Occipital lobe (tissue), 1 donor: ENCODE measurements at regions not wholly inside any gene's neighbourhood (a gene's known extent, or its start where the extent isn't known, plus 50 kb on each side); places are given as distances from the start of the nearest gene placed in this dataset.

Source experiments
- DNase-seq: peaks from one replicate; lab custom pipeline; 2025; lab: John Stamatoyannopoulos, UW

DNA sequence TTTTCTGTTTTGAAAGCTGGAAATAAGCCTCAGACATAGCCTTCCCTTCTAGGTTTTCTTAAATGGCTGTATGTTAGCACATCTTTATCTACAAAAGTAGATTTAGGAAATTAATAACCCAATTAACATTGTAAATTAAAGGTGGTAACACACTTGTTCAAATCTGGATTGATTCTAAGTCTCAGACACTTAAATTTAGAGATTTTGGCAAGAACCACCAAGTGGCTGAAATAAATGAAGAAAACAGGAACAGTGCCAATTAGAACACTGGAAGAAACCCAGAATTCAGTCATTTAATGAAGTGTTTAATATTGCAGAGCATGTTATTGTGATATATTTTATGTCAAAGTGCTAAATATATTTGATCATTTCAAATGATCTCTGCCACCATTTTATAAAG is 628.2 kb downstream of the USP25 start:
- no peak for DNase-seq

DNA sequence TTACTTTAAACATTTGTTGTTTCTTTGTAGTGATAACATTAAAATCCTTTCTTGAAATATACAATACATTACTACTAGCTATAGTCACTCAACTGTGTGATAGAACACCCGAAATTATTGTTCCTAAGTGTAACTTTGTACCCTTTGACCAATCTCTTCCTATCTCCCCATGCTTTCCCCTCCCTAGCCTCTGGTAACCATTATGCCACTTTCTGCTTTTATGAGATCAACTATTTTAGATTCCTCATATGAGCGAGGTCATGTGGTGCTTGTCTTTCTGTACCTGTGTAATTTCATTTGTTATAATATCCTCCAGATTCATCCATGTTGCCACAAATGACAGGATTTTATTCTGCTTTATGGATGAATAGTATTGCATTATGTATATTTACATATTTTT is 629.0 kb downstream of the USP25 start:
- no peak for DNase-seq

DNA sequence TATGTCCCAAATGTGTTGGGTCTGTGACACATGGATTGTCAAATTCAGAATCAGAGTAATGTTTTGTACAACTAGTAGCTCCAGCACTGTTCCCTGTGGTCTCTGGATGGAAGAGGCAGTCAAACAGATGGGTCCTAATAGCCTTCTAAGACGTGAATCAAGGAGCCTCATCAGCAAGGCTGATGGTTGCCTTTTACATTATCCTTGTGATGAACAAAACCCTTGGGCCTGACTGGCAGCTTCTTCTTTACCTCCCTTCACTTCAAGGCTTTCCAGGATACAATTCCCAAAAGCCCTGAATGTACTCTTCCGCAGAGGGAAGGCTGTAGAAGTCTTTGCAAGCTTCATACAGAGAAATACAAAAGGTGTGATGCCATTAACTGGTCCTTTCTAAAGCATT is 633.3 kb downstream of the USP25 start:
- DNase-seq, result no peak

DNA sequence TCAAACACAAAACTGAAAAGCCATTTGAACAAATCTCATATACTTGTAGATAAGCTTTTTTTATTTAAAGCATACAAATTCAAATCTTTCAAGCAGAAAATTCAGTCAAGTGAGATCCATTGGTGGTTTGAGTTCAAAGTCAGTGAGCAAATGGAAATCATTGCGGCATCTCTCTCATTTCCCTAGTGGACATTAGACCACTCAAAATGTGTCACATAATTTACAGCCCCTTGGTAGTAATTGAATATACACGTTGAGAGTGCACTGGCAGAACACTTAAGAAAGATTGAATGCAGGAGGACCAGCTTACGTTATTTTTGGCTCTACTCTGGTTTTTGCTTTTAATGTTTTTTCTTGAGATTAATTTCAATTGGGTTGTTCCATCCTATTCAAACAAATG is 633.7 kb downstream of the USP25 start:
- no peak for DNase-seq

DNA sequence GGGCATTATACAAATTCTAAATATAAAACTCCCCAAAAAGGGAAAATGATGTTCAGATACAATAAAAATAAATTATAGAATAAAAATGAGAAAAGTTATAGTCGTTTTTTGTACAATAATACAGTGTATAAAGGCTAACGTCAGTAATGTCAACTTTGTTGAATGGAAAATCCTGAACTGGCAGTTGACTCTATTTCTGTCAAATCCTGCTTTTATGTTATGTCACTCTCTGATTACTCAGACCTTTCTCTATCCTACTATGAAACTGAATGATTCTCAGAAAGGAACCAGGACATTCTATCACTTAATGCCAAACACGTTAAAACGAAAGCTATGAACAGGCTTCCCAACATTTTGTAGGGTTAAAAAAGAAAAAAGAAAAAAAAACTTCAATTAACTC is 636.4 kb downstream of the USP25 start:
- DNase-seq, result no peak

DNA sequence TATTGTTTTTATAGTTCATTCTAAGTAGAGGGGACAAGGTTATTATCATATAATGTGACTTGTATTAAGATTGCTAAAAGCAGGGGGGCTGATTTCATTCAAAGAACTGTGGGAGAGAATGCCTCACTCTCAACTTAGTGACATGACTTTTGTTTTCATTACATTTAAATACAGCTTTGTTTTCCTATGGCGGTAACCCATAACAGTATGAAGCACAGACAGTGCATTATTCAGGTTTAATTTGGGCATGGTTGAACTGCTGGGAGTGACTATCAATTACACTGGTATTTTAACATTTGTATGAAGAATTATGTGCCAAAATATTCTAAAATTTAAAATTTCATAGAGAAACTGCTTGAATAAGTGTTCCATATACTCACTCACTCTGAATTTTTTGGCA is 637.3 kb downstream of the USP25 start:
- DNase-seq, result no peak

DNA sequence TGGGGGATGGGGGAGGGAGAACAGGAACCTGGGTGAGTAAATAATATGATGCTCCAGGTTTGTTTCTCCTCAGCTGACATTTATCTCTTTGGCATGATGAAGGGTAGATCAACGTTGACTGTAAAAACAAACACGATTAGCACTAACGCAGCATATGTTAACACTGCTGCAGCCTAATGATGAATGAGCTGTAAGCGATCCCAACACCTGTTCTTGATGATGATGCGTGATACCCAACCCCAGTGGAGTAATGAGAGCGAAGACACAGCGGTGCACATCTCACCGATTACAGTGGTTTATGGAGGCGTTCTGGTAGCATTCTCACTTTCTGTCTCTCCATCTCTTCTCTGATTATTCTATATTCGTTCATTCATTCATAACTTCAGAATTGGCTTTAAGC is 640.4 kb downstream of the USP25 start:
- no peak for DNase-seq

DNA sequence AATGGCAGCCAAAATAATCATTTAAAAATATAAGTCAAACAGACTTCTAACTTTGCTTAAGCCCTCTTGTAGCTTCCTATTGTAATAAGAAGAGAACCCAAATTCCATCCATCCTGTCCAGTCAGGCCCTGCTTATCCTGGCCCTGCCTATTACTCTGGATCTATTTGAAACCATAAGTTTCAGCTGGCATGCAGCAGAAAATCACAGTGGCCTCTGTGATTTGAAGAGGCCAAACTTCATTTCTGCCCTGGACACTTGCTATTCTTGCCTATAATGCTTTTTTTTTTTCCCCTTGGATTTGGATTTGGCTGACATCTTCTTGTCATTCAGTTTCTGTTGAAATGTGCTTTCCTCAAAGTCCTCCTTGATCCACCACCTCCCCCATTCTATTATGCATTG is 642.8 kb downstream of the USP25 start:
- DNase-seq, result no peak

DNA sequence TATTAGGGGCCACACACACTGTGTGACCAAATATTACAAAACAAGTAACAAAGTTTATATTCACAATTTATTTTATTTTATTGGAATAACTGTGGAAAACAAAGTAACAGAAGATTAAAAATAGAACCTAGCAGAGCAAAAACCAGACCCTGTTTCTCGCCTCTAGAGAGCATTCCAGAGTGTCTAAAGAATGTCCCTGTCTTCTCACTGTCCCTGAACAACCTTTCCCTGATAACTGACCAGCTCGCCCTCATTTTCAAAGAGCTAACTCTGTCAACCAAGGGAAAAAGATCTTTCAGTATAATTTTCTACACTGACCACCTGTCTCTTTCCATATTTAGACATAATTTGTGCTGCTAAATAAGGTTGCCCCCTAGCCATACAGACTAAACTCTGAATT is 646.9 kb downstream of the USP25 start:
- DNase-seq, result no peak

DNA sequence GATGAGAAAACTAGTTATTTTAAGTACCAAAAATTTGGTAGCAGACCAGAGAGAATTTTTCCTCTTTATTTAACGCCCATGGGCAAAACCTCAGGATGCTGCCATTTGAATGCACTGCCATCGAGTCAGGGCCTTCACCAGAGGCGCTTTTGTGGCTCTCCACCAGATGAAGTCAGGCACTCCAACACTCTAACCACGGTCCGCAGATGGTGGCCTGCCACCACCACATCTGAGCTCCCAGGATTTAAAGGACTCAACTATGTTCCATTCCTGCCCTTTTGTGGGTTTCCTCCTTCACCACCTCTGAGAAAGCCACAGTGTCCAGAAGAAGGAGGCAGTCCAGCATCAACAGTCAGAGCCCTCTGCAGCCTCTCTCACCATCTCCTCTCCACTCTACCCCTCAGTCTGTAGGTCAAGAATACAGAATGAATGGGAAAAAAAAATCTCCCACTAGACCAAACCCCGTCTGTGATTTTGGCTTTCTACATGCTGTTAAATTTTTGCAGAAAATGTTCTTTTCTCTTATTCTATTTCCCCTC is 647.4 kb downstream of the USP25 start:
- no peak for DNase-seq

DNA sequence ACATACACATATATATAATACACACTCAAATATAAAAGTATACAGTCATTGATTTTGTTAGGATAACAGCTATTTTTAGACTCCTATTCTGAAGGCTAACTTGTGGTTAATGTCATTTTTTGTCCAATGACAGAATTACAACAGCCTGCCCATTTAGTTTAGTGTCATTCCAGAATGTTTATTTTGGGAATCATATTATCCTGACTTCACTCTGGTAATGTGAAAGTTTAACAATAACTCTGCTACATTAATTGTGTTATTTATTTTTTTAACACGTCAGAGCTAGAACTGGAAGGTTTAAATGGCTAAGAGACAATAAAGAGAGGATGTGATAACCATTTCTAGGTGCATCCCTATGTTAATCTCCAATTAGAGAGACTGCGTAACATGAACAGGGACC is 648.1 kb downstream of the USP25 start:
- no peak for DNase-seq

DNA sequence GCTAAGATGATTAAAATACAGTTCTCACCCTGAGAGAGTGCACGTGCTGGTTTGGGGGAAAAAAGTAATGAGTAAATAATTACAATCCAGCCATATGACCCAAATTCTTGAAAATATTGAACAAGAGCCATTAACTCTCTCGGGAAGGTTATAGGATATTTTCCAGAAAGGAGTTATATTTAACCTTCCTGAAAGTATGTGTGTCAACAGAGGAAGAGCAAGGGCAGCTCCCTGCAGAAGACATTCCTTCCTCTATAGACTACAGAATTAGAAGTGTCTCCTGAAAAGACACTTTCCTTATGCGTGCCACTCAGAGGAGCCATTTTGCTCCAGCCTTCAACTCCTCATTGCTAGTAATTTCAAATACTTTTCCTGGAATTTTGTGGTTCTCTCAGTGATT is 648.7 kb downstream of the USP25 start:
- DNase-seq, result no peak

DNA sequence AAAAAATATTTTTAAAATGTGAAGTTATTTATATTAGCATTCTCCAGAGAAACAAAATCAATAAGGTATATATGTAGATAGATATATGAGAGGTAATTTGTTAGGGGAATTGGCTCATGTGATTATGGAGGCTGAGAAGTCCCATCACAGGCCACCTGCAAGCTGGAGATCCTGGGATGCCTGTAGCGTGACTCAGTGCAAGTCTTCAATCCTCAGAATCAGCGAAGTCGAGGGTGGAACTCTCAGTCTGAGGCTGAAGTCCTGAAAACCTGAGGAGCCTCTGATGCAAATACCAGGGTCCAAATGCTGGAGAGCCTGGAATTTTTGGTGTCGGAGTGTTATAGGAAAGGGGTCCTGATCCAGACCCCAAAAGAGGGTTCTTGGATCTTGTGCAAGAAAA is 658.5 kb downstream of the USP25 start:
- no peak for DNase-seq

DNA sequence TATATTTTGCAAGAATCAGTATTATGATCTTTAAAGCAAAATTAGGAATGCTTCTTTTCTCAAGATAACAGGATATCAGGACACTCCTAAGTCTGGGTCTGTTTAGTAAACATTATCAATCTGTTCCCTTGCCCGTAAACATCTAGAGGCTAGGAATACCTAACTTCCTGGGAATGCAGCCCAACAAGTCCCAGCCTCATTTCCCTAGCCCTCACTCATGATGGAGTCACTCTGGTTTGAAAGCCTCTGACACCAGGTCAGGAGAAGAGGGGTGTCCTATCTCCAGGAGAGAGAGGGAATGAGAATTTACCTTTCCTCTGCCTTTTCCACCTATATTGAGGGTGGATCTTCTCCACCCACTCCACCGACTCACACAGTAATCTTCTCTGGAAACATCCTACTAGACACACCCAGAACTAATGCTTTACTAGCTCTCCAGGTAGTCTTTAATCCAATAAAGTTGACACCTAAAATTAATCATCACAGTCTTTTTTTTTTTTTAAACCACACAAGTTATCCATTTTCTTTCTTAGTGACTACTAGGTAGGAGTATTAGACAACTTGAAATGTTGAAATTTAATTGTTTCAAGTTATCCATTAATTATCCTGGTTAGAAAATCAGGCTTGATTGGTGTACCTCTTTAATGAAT is 659.3 kb downstream of the USP25 start:
- no peak for DNase-seq

DNA sequence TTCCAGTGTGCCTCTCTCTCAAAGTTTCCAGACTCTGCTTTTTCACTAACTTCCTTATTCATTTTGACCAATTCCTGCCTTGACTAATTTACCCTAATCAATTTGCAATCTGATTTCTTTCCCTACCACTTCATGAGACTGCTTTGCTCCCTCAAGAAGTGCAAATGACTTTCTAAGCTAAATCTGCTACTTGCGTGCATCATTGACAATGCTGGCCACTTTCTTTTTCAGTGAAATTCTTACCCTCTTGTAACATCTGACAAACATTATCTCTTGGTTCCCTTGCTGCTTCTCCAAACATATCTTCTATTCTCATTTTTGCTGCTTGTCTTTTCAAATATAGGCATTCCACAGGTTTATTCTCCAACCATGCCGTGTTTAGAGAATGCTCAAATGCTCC is 659.9 kb downstream of the USP25 start:
- no peak for DNase-seq

DNA sequence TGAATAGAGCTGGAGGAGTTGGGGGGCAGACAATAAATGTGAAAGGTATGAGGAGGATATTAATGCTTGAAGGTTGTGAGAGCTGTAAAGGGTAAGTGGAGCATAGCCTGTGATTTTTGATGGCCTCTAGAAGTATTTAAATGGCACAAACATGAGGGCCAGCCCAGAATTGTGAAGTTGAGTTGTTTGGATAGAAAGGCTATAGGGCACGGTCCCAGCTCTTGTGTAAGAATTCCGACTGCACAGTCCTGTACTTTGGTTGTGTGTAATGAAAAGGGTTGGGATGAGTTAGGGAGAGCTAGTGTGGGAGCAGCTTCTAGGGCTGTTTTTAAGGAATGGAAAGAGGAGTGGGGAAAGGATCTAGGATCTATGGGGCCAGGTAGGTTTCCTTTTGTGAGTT is 665.5 kb downstream of the USP25 start:
- no peak for DNase-seq

DNA sequence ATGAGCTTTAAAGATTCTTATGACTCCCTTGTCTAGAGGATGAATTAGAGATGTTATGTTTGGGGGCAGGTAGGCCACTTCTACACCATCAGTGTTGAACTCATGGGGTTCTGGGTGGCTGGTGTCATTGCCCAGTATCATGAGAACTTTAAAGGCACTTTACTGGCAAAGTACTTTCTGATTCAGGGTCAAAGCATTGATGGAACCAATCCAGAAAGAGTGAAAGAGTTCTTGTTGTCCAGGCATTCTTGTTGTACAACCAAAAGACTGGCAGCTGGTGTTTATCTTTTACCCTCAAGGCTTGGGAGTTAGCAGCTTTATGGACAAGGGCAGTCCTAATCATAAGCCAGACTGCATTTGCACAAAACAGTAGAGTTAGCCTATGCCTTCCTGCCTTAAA is 673.0 kb downstream of the USP25 start:
- no peak for DNase-seq

DNA sequence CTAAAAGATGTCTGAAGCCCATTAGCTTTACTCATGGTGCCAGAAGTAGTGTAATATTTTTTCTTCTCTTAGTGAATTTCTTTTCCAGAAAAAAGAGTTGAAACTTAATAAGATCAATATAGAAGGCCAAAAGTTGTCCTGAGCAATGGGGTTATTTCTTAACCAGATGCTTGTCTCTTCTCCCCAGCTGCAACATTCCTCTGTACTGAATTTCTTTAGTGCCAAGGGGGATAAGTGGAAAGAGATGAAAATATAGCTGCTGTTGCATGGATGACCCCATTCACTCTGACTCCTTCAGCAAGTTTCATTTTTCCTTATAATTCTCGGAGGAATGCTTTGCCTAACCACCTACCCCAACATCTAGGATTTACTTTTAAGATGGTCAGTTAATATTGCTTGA is 675.0 kb downstream of the USP25 start:
- no peak for DNase-seq

DNA sequence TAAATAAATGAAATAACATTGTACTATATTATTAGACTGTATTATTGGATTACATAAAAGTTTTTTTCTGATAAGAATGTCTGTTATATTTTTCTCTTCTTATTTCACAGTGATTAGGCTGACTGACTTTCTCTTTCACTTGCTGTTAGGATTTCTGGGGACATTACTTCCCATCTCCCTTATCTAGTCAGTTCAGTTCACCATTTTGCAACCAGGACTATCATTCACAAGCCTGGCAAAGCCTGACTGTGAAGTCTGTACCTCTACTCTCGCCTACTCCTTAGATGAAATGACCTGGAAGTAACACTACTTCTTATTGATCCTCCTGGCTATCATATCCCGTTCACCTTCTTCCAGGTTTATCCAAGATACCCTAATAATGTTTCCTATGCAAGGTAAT is 676.6 kb downstream of the USP25 start:
- no peak for DNase-seq

DNA sequence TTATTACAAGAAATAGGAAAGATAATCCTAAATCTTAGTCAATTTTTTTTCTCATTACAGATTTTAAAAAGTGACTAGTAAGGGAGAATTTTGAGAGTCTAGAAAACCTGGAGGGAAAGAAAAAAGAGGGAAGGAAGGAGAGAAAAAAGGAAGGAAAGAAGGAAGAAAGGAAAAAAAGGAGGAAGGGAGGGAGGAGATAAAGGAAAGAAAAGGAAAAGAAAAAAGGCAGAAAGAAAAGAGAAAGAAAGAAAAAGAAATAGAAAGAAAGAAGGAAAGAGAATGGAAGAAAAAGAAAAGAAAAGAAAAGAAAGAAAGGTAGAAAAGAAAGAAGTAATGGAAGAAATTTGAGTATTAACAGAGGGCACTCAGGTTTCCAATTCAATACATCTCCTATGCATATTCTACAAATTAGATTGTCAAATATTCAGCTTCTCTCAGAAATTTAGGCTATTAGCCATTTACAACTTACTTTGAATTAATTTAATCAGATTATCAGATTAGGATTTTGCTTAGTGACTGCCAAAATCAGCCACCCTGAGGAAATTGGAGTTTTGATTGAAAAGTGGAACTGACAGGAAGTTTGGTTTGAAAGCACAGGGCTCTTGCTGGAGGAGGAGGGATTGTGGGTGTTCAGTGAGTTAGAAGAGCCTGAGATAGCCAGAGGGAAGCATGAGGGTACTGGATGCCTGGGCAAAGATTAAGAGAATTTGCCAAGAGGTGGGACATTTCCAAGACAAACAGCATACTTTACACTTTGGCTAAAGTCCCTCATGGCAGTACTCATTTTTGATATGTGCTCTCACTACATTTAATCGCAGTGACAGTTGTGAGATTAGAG is 677.8 kb downstream of the USP25 start:
- no peak for DNase-seq

DNA sequence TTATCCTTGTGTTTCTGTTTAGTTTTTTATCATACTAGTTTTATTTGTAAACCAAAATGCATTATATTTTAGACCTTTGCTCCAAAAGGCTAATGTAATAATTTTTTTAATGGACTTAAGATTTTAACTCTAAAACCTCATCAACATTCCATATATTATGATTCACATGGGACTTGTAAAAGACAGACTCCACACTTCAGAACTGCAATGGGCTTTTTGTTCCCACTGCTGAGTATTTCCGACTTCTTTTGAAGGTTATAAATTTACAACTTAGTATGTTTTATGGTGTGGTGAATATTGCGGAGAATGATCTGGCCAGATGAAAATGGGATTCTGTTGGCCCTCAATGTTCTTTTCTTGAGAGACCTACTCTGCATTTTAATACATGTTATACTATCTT is 678.5 kb downstream of the USP25 start:
- no peak for DNase-seq

DNA sequence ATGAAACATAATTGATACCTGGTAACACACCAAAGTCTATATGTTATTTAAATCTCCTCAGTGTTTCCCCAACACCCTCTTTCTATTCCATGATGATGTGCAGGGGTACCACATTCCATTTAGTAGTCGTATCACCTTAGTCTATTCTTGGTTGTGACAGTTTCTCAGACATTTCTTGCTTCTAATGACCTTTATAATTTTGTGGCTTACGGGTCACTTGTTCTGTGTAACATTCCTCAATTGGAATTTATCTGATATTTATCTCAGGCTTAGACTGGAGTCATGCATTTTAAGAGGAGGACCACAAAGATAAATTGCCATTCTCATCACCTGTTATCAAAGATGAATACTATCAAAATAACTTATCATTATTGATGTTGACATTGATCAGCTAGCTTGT is 679.6 kb downstream of the USP25 start:
- DNase-seq, result no peak

DNA sequence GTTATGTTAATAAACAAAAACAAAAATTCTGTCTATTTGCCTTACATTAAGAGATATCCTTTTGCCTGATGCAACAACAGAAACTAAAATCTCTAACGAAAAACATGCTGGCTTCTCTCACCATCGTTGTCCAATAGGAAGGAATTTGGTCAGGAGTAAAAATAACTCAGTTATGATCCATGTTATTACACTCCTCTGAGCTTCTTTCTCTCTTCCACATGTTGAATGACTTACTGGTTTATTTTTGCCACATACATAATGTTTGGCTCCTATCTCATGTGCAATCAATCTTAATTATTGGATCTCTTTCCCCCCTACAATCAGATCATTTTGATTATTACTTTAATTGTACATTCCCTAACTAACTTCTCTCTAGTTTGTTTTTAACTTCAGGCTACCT is 688.4 kb downstream of the USP25 start:
- DNase-seq, result no peak
